MG63 (cell line): ENCODE measurements at regions not wholly inside any gene's neighbourhood (a gene's known extent, or its start where the extent isn't known, plus 50 kb on each side); places are given as distances from the start of the nearest gene placed in this dataset.
"Not testable (repeated sequence)": the region's sequence is repeated elsewhere in the genome, so short reads cannot be mapped to it uniquely, and the experiment has no call there.

ENCODE experiments used
- DNase-seq: peaks from one replicate; pipeline ENCODE4 v3.0.0-alpha.2; 2020
- H3K27me3 ChIP-seq: fragments of 250-450 bp; sonication (Bioruptor Pico); 2 replicates; pipeline ENCODE4 v1.5.1; 2020; ENCODE audit warnings: mild to moderate bottlenecking, moderate library complexity
- H3K36me3 ChIP-seq: fragments of 250-450 bp; sonication (Bioruptor Pico); 2 replicates; pipeline ENCODE4 v1.5.1; 2020; ENCODE audit warnings: mild to moderate bottlenecking, moderate library complexity
- H3K4me3 ChIP-seq: fragments of 250-450 bp; sonication (Bioruptor Pico); 2 replicates; pipeline ENCODE4 v1.5.1; 2020; ENCODE audit warnings: mild to moderate bottlenecking, moderate library complexity
- H3K9me3 ChIP-seq: fragments of 250-450 bp; sonication (Bioruptor Pico); 2 replicates; pipeline ENCODE4 v1.5.1; 2020; ENCODE audit warnings: mild to moderate bottlenecking, moderate library complexity

GRCh38 chr17:72175787-72176515 lies 55.1 kb downstream of the SOX9 start:
- Histone ChIP-seq H3K27me3 (no peaks in the 10 kb centered on the region), H3K36me3 (no peaks in the 10 kb centered on the region), H3K4me3 (no peak overlapping the region), H3K9me3 (no peaks in the 10 kb centered on the region)
- DNase-seq, result no peak

GRCh38 chr17:72176516-72176851 lies 55.7 kb downstream of the SOX9 start:
- no peak for DNase-seq
- H3K9me3 ChIP-seq, result no peaks in the 10 kb centered on the region
- H3K36me3 ChIP-seq, result no peaks in the 10 kb centered on the region
- no peak overlapping the region for H3K4me3 ChIP-seq
- no peaks in the 10 kb centered on the region for H3K27me3 ChIP-seq

DNA sequence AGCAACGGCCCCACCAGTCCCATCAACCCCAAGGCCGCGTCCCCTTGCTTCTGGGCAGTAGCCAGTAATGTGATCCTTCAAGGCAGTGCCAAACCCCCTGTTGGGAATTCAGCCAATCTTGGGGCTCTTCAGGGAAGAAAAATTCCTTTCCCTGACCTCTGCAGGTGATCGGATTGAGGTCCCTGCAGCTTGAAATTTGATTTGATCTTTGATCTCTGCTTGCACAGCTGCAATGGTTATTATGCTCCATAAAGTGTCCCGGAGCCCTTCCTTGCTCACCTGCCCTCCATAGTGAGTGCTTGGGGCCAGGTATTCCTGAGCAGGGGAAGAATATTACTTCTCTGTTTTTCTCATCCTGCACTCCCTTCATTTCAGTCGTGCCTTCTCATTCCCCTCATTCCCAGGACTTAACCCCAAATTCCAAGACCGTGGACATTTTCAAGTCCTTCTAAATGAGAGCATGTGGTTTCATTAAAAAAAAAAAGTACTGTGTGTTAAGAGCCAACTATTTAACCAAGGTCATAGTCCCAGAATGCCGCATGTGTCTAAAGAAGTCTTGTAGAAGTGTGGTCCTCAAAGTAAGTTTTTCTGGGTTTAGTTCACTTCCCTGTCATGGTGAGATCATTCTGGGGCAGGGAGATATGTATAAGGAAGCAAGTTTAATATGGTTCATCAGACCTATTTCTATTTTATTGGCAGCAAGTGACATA lies 56.3 kb downstream of the SOX9 start:
- no peaks in the 10 kb centered on the region for H3K27me3 ChIP-seq
- no peak for DNase-seq

DNA sequence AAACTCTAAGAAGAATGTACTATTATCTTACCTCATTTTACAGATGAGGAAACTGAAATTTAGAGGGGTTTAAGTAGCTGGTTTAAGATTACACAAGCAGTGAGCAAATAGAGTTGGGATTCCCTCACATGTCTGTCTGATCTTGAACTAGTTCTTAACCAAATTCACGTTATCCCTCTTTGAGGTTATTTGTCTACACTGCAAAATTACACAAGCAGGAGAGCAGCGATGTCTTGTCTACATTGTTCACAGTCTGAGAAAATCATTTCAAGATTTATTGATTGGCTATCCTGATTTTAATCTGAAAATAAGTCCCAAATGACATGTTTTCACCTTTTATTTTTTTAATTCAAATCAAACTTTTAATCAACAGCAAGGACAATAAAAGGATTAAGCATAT lies 56.9 kb downstream of the SOX9 start:
- Histone ChIP-seq H3K36me3 (no peaks in the 10 kb centered on the region), H3K27me3 (no peaks in the 10 kb centered on the region), H3K4me3 (no peak overlapping the region), H3K9me3 (no peaks in the 10 kb centered on the region)
- DNase-seq, result no peak

More for the DNA sequence above, 56.3 kb downstream of the SOX9 start:
- H3K36me3 ChIP-seq, result no peaks in the 10 kb centered on the region
- H3K9me3 ChIP-seq, result no peaks in the 10 kb centered on the region
- no peak overlapping the region for H3K4me3 ChIP-seq

GRCh38 chr17:72182371-72182873 lies 61.6 kb downstream of the SOX9 start:
- no peaks in the 10 kb centered on the region for H3K9me3 ChIP-seq
- H3K4me3 ChIP-seq, result no peak overlapping the region
- no peaks in the 10 kb centered on the region for H3K36me3 ChIP-seq
- H3K27me3 ChIP-seq, result no peaks in the 10 kb centered on the region
- no peak for DNase-seq

- Histone ChIP-seq H3K9me3 (no peaks in the 10 kb centered on the region), H3K4me3 (no peak overlapping the region), H3K27me3 (no peaks in the 10 kb centered on the region), H3K36me3 (no peaks in the 10 kb centered on the region)
- DNase-seq, result no peak
These were observed 62.4 kb downstream of the SOX9 start for GRCh38 chr17:72183194-72183685.

DNA sequence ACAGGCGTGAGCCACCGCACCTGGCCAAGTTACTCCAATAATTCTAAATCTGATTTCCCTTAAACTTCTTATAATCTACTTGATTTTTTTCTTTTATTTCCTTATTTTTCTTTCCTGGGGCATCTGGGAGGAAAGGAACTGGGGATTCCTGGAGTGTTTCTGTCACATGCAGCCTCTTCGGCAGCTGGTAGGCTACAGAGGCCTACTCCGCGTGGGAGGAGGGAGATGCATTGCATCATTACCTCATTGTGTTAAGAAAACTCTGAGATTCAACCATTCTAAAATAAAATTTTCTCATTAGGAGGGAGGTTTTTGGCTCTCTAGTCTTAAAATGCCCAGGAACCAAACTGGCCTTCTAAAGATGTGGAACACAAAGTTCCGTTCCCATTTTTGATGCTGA lies 64.0 kb downstream of the SOX9 start:
- DNase-seq, result no peak
- Histone ChIP-seq H3K36me3 (no peaks in the 10 kb centered on the region), H3K27me3 (no peaks in the 10 kb centered on the region), H3K9me3 (no peaks in the 10 kb centered on the region), H3K4me3 (no peak overlapping the region)

- no peak for DNase-seq
- Histone ChIP-seq H3K4me3 (no peak overlapping the region), H3K27me3 (no peaks in the 10 kb centered on the region), H3K36me3 (no peaks in the 10 kb centered on the region), H3K9me3 (no peaks in the 10 kb centered on the region)
These were observed 64.7 kb downstream of the SOX9 start for GRCh38 chr17:72185564-72185963.

GRCh38 chr17:72187556-72187955 lies 66.7 kb downstream of the SOX9 start:
- Histone ChIP-seq H3K4me3 (no peak overlapping the region), H3K36me3 (no peaks in the 10 kb centered on the region), H3K9me3 (no peaks in the 10 kb centered on the region), H3K27me3 (no peaks in the 10 kb centered on the region)
- peak; percentile 32 for DNase-seq

DNA sequence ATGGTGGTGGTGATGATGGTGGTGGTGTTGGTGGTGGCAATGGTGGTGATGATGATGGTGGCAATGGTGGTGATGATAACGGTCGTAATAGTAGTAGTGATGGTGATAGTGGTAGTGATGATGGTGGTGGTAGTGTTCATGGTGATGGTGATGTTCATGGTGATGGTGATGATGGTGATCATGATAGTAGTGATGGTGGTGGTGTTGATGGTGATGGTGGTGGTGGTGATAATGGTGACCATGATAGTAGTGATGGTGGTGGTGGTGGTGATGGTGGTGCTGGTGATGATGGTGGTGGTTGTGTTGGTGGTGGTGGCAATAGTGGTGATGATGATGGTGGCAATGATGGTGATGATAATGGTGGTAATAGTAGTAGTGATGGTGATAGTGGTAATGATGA lies 68.0 kb downstream of the SOX9 start:
- H3K36me3 ChIP-seq, result no peaks in the 10 kb centered on the region
- H3K27me3 ChIP-seq, result no peaks in the 10 kb centered on the region
- H3K4me3 ChIP-seq, result no peak overlapping the region
- no peak for DNase-seq
- H3K9me3 ChIP-seq, result no peaks in the 10 kb centered on the region

DNA sequence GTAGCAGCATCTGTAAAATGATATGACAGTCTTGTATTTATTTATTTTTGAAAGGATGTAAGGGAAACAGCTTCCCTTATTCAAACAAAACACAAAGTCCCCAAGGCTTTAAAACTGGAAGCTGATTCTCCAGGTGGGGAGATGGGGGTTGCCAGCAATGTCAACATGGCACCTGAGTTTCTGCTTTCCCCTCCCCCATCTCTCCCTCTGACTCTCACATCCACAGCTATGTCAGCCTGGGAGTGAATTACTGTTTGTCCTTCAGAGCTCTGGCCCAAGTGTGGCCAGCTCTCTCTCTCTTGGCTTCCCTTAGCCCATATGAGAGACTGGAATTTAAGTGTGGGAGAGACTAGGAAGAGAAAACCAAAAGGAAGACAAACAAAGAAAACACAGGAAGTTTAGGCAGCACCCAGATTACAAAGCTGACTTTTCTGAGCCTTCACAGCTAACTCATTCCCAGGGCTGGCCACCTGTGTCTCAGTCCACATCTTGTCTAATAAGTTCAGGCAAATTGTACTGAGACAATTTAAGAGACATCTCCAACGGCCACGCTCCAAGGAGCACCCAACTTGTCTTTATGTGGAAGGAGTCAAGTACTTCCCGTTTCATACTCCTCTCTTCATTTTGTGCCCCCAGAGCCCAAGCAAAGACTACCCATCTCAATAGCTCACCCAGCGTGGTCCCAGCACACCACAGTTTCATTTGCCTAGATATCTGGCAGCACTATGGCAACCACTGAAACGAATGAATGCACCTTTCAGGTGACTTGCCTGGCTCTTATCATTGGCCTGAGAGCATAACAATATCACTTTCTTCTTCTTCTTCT lies 69.2 kb downstream of the SOX9 start:
- no peaks in the 10 kb centered on the region for H3K27me3 ChIP-seq
- H3K4me3 ChIP-seq, result no peak overlapping the region
- no peak for DNase-seq
- no peaks in the 10 kb centered on the region for H3K36me3 ChIP-seq
- no peaks in the 10 kb centered on the region for H3K9me3 ChIP-seq

- no peaks in the 10 kb centered on the region for H3K36me3 ChIP-seq
- 0 out of 2 replicates have a peak, but pooled peaks cover 4% of the 10 kb centered on the region for H3K9me3 ChIP-seq
- DNase-seq, result no peak
- no peak overlapping the region for H3K4me3 ChIP-seq
- no peaks in the 10 kb centered on the region for H3K27me3 ChIP-seq
These were observed 70.5 kb downstream of the SOX9 start for GRCh38 chr17:72191356-72191755.

DNA sequence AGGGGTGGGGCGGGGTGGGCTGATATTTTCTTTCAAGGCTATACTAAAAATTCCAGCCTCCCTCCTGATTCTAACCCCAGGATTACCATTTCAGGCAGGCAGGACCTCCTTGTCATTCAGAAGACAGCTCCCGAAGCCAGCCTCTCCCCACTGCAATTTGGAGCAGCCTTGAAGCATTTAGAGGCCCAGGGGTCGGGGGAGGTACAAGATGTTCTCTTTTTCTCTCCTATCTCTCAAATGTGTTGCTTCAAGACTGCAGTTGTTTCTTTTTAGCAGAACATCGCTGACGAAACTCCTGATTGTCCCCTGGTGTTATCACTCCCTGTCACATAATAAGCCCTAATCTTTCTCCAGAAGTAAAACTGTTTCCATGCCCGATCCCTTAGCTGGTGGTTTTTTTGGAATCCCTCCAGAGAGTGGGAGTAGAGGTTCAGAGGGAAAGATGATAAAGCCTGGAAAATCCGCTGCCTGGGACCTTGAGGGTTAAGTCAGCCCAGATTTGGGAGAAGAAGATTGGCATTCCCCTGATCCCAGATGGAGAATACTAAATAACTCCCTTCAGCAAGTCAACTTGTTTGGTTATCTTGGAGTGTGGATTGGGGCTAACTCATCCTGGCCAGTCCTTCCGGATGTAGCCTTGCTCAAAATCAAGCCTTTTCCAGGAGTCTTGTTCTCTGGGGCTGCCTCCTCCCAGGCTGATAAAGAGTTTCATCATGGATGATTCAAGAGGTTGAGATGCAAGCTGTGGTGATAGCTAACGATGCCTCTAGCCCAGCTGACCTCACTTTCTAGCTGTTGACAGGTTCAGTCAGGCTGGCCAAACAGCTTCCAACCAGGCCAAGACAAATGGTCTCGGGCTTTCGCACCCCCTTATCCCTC lies 71.3 kb downstream of the SOX9 start:
- no peaks in the 10 kb centered on the region for H3K27me3 ChIP-seq
- DNase-seq, result peak; percentile 76
- no peaks in the 10 kb centered on the region for H3K36me3 ChIP-seq
- H3K4me3 ChIP-seq, result no peak overlapping the region
- H3K9me3 ChIP-seq, result peaks cover 6% of the 10 kb centered on the region; the same call in 1 of the 2 replicates

- H3K9me3 ChIP-seq, result peaks cover 7% of the 10 kb centered on the region; the same call in 1 of the 2 replicates
- H3K27me3 ChIP-seq, result no peaks in the 10 kb centered on the region
- no peaks in the 10 kb centered on the region for H3K36me3 ChIP-seq
- no peak overlapping the region for H3K4me3 ChIP-seq
- peak; percentile 72 for DNase-seq
These were observed 72.0 kb downstream of the SOX9 start for GRCh38 chr17:72192800-72193192.

DNA sequence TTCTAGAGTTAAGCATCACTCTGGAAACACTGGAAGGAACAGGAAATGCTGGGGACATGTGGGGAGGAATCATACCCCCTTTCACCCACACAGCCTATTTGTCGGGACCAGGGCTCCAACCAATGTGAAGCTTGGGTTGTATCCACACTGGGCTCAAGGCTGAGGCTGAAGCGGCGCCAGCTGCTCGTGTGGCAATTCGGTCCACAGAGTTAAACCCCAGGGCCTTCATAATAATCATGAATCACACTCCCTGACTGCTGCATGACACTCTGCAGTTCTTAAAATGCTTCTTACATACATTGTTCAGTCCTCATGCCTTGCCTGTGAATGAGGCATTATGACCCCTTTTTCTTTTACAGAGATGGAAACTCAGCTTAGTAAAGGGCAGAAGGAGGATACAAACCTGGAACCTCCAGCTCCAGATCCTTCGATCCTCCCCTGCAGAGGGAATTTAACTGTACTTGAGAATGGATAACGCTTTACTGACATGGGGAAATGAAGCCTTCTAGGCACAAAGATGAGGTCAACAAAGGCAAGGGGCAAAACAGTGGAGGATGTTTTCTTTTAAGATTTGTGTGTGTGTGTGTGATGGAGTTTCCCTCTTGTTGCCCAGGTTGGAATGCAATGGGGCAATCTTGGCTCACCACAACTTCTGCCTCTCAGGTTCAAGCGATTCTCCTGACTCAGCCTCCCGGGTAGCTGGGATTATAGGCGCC lies 72.7 kb downstream of the SOX9 start:
- no peaks in the 10 kb centered on the region for H3K36me3 ChIP-seq
- no peaks in the 10 kb centered on the region for H3K27me3 ChIP-seq
- peaks cover 7% of the 10 kb centered on the region; the same call in 1 of the 2 replicates for H3K9me3 ChIP-seq
- peak; percentile 49 for DNase-seq
- no peak overlapping the region for H3K4me3 ChIP-seq

GRCh38 chr17:72194107-72194440 lies 73.3 kb downstream of the SOX9 start:
- not testable (repeated sequence) for H3K36me3 ChIP-seq, H3K27me3 ChIP-seq, H3K9me3 ChIP-seq, H3K4me3 ChIP-seq, DNase-seq
